ENCODE measurements at regions not wholly inside any gene's neighbourhood (a gene's known extent, or its start where the extent isn't known, plus 50 kb on each side); places are given as distances from the start of the nearest gene placed in this dataset.

- Histone ChIP-seq H2AFZ (no peak overlapping the region), H3K27ac (ENCODE audit: low read depth) (no peak overlapping the region), H3K79me2 (replicated peaks; ENCODE audit: insufficient read depth) (no peaks in the 10 kb centered on the region), H4K20me1 (replicated peaks; ENCODE audit: insufficient read depth) (no peaks in the 10 kb centered on the region), H3K27me3 (ENCODE audit: insufficient read depth) (no peaks in the 10 kb centered on the region), H3K4me2 (no peak overlapping the region), H3K4me1 (ENCODE audit: insufficient read depth) (peaks cover 6% of the 10 kb centered on the region; the same call in 1 of the 2 replicates), H3K36me3 (ENCODE audit: insufficient read depth) (no peaks in the 10 kb centered on the region), H3K9me2 (ENCODE audit: insufficient read depth) (peaks cover 6% of the 10 kb centered on the region; the same call in 1 of the 2 replicates), H3K4me3 (no peak overlapping the region), H3F3A (replicated peaks; ENCODE audit: low read depth) (no peaks in the 10 kb centered on the region)
- Mint-ChIP-seq H3K9me3 (peaks cover 3% of the 10 kb centered on the region; the same call in 1 of the 3 replicates), H3K27ac (no peak overlapping the region), H3K27me3 (ENCODE audit: insufficient read depth, low read depth, poor library complexity) (no peaks in the 10 kb centered on the region), H3K36me3 (ENCODE audit: low read depth) (peaks cover under 1% of the 10 kb centered on the region; the same call in 1 of the 3 replicates), H3K4me1 (peaks cover 13% of the 10 kb centered on the region), H3K4me3 (no peak overlapping the region)
- DNase-seq (ENCODE audit: low spot score) = no peak
- no peak for TF ChIP-seq EZH2phosphoT487 (IDR thresholded peaks at IDR 0.05; ENCODE audit: unreplicated experiment)
- no peak for TF ChIP-seq NANOG (IDR thresholded peaks at IDR 0.05; ENCODE audit: borderline replicate concordance)
- TF ChIP-seq ZNF462 (CRISPR knock-in tag; IDR thresholded peaks at IDR 0.05) = no peak
- TF ChIP-seq CREB1 (CRISPR knock-in tag; IDR thresholded peaks at IDR 0.05; ENCODE audit: low read depth) = no peak
- no peak for TF ChIP-seq ZNF331 (CRISPR knock-in tag; IDR thresholded peaks at IDR 0.05; ENCODE audit: low read depth)
- TF ChIP-seq JUNB (IDR thresholded peaks at IDR 0.05; ENCODE audit: unreplicated experiment) = no peak
- TF ChIP-seq ZNF114 (CRISPR knock-in tag; IDR thresholded peaks at IDR 0.05) = no peak
- no peak for TF ChIP-seq STAT1 (IDR thresholded peaks at IDR 0.05; ENCODE audit: unreplicated experiment)
- TF ChIP-seq ETS1 (IDR thresholded peaks at IDR 0.05) = no peak
- no peak for TF ChIP-seq POLR2AphosphoS5 (IDR thresholded peaks at IDR 0.05; ENCODE audit: low read depth)
- TF ChIP-seq REST (IDR thresholded peaks at IDR 0.05; ENCODE audit: unreplicated experiment) = no peak
- no peak for TF ChIP-seq EZH2 (IDR thresholded peaks at IDR 0.05; ENCODE audit: low read depth, unreplicated experiment)
- no peak for TF ChIP-seq CTCF (conservative IDR thresholded peaks at IDR 0.05; ENCODE audit: low read depth in 2 of 2)
- no peak for ATAC-seq
Observed at GRCh38 chr2:133633309-133633708, 65.0 kb upstream of the NCKAP5 start.

Data from GM23338 (cell line).